Activated CD4-positive, CD25-positive, alpha-beta regulatory T cell treated with anti-CD3 and anti-CD28 coated beads, Interleukin-2, amount 50 U/mL, for 72 hours (primary cell): ENCODE measurements at regions not wholly inside any gene's neighbourhood (a gene's known extent, or its start where the extent isn't known, plus 50 kb on each side); places are given as distances from the start of the nearest gene placed in this dataset.
"Not testable (repeated sequence)": the region's sequence is repeated elsewhere in the genome, so short reads cannot be mapped to it uniquely, and the experiment has no call there.

Source experiments
- DNase-seq: peaks from one replicate; pipeline ENCODE4 v3.0.0; 2021

GRCh38 chr6:163701762-163702161, 287.2 kb downstream of the QKI start:
- no peak for DNase-seq

- DNase-seq, result no peak
Observed at GRCh38 chr6:163698086-163698485, 283.6 kb downstream of the QKI start.

GRCh38 chr6:163696311-163696710, 281.8 kb downstream of the QKI start:
- DNase-seq, result not testable (repeated sequence)

- no peak for DNase-seq
Observed at GRCh38 chr6:163695414-163695864, 280.9 kb downstream of the QKI start.

GRCh38 chr6:163694988-163695398, 280.5 kb downstream of the QKI start:
- no peak for DNase-seq

- DNase-seq, result no peak
Observed at GRCh38 chr6:163694072-163694471, 279.6 kb downstream of the QKI start.

- no peak for DNase-seq
Observed at GRCh38 chr6:163691049-163691448, 276.5 kb downstream of the QKI start.

- no peak for DNase-seq
Observed at GRCh38 chr6:163688739-163689362, 274.3 kb downstream of the QKI start.

- no peak for DNase-seq
Observed at GRCh38 chr6:163687075-163687474, 272.6 kb downstream of the QKI start.

- DNase-seq, result no peak
Observed at GRCh38 chr6:163686301-163686700, 271.8 kb downstream of the QKI start.

GRCh38 chr6:163683105-163683622, 268.6 kb downstream of the QKI start:
- DNase-seq, result no peak

- no peak for DNase-seq
Observed at GRCh38 chr6:163679753-163680152, 265.2 kb downstream of the QKI start.

GRCh38 chr6:163679012-163679660, 264.6 kb downstream of the QKI start:
- no peak for DNase-seq

GRCh38 chr6:163675611-163676010, 261.1 kb downstream of the QKI start:
- no peak for DNase-seq

GRCh38 chr6:163672710-163673109, 258.2 kb downstream of the QKI start:
- DNase-seq, result no peak

- no peak for DNase-seq
Observed at GRCh38 chr6:163671791-163672190, 257.3 kb downstream of the QKI start.

GRCh38 chr6:163671355-163671754, 256.8 kb downstream of the QKI start:
- DNase-seq, result no peak

GRCh38 chr6:163670336-163670735, 255.8 kb downstream of the QKI start:
- DNase-seq, result no peak

GRCh38 chr6:163668061-163668426, 253.5 kb downstream of the QKI start:
- DNase-seq, result no peak

- DNase-seq, result no peak
Observed at GRCh38 chr6:163667372-163668060, 253.0 kb downstream of the QKI start.

- DNase-seq, result no peak
Observed at GRCh38 chr6:163665464-163665863, 250.9 kb downstream of the QKI start.

GRCh38 chr6:163663575-163663974, 249.1 kb downstream of the QKI start:
- DNase-seq, result no peak

GRCh38 chr6:163662604-163663225, 248.2 kb downstream of the QKI start:
- DNase-seq, result no peak

GRCh38 chr6:163661272-163661671, 246.8 kb downstream of the QKI start:
- DNase-seq, result no peak
